Hematopoietic multipotent progenitor cell treated with erythropoietin and hydrocortisone succinate and interleukin-3 and kit ligand, for 17 days (in vitro differentiated cells): ENCODE measurements at regions not wholly inside any gene's neighbourhood (a gene's known extent, or its start where the extent isn't known, plus 50 kb on each side); places are given as distances from the start of the nearest gene placed in this dataset.
"Not testable (repeated sequence)": the region's sequence is repeated elsewhere in the genome, so short reads cannot be mapped to it uniquely, and the experiment has no call there.

ENCODE experiments used
- DNase-seq: peaks from one replicate; pipeline ENCODE4 v3.0.0-alpha.2; 2015; ENCODE audit warnings: low spot score

- not testable (repeated sequence) for DNase-seq
Measured at GRCh38 chr6:26720663-26721218, 61.2 kb upstream of the ZNF322 start.

- not testable (repeated sequence) for DNase-seq
Measured at GRCh38 chr6:26730019-26730766, 70.6 kb upstream of the ZNF322 start.

- not testable (repeated sequence) for DNase-seq
Measured at GRCh38 chr6:26734776-26735472, 75.4 kb upstream of the ZNF322 start.

- DNase-seq = no peak
Measured at GRCh38 chr6:26739811-26740210, 80.3 kb upstream of the ZNF322 start.

GRCh38 chr6:26743157-26743821 lies 83.7 kb upstream of the ZNF322 start:
- no peak for DNase-seq

- no peak for DNase-seq
Measured at GRCh38 chr6:26743941-26744699, 84.6 kb upstream of the ZNF322 start.

- DNase-seq = not testable (repeated sequence)
Measured at GRCh38 chr6:26744837-26745282, 85.3 kb upstream of the ZNF322 start.

- not testable (repeated sequence) for DNase-seq
Measured at GRCh38 chr6:26745964-26746363, 86.4 kb upstream of the ZNF322 start.

- not testable (repeated sequence) for DNase-seq
Measured at GRCh38 chr6:26749126-26749758, 89.7 kb upstream of the ZNF322 start.

- DNase-seq = not testable (repeated sequence)
Measured at GRCh38 chr6:26749759-26750126, 90.2 kb upstream of the ZNF322 start.

GRCh38 chr6:26754212-26754611 lies 94.7 kb upstream of the ZNF322 start:
- no peak for DNase-seq

- DNase-seq = not testable (repeated sequence)
Measured at GRCh38 chr6:26754801-26755200, 95.3 kb upstream of the ZNF322 start.

GRCh38 chr6:26756067-26756805 lies 96.7 kb upstream of the ZNF322 start:
- not testable (repeated sequence) for DNase-seq

- not testable (repeated sequence) for DNase-seq
Measured at GRCh38 chr6:26766203-26766902, 106.8 kb upstream of the ZNF322 start.

GRCh38 chr6:26770941-26771666 lies 111.6 kb upstream of the ZNF322 start:
- DNase-seq = not testable (repeated sequence)

- not testable (repeated sequence) for DNase-seq
Measured at GRCh38 chr6:26773414-26773813, 113.9 kb upstream of the ZNF322 start.

- DNase-seq = not testable (repeated sequence)
Measured at GRCh38 chr6:26780563-26780962, 121.0 kb upstream of the ZNF322 start.

GRCh38 chr6:26795474-26796307 lies 136.1 kb upstream of the ZNF322 start:
- DNase-seq = not testable (repeated sequence)
